HL-60 (cell line): ENCODE measurements at regions not wholly inside any gene's neighbourhood (a gene's known extent, or its start where the extent isn't known, plus 50 kb on each side); places are given as distances from the start of the nearest gene placed in this dataset.

Experiments used
- DNase-seq, 2 experiments: peaks; one replicate each; pipeline ENCODE4 v3.0.0-alpha.2; 2010 to 2020; ENCODE audit warnings: low read depth in 1 of 2, low spot score in 1 of 2
- H3K27ac ChIP-seq: fragments of 250-450 bp; sonication (Bioruptor Pico); replicated peaks from 2 replicates; pipeline ENCODE4 v1.5.1; 2020; ENCODE audit warnings: mild to moderate bottlenecking, moderate library complexity
- H3K27me3 ChIP-seq: fragments of 250-450 bp; sonication (Bioruptor Pico); 2 replicates; pipeline ENCODE4 v1.5.1; 2021; ENCODE audit warnings: mild to moderate bottlenecking, moderate library complexity; ENCODE audit not compliant: insufficient read depth, poor library complexity, severe bottlenecking
- H3K4me3 ChIP-seq: replicated peaks from 2 replicates; pipeline ENCODE4 v1.5.1; 2011; ENCODE audit warnings: mild to moderate bottlenecking, control low read depth, low read length; ENCODE audit not compliant: insufficient read depth
- GABPA ChIP-seq: IDR thresholded peaks from 2 replicates; pipeline ENCODE4 v1.6.1; 2012; ENCODE audit warnings: low read depth
- POLR2AphosphoS5 ChIP-seq: IDR thresholded peaks from 2 replicates; pipeline ENCODE4 v1.6.1; 2012; ENCODE audit warnings: low read depth
- SPI1 ChIP-seq: IDR thresholded peaks from 2 replicates; pipeline ENCODE4 v1.6.1; 2012; ENCODE audit warnings: low read depth, mild to moderate bottlenecking, borderline replicate concordance
- TF ChIP-seq, protein P1 (sequence below): IDR thresholded peaks from 2 replicates; pipeline ENCODE4 v1.6.1; 2012; ENCODE audit warnings: low read depth; ENCODE audit not compliant: insufficient replicate concordance
- TF ChIP-seq, protein P2 (sequence below): IDR thresholded peaks from one replicate; pipeline ENCODE4 v1.5.1; 2011; ENCODE audit warnings: low read length, control low read depth, inconsistent platforms; ENCODE audit not compliant: insufficient read depth

DNA sequence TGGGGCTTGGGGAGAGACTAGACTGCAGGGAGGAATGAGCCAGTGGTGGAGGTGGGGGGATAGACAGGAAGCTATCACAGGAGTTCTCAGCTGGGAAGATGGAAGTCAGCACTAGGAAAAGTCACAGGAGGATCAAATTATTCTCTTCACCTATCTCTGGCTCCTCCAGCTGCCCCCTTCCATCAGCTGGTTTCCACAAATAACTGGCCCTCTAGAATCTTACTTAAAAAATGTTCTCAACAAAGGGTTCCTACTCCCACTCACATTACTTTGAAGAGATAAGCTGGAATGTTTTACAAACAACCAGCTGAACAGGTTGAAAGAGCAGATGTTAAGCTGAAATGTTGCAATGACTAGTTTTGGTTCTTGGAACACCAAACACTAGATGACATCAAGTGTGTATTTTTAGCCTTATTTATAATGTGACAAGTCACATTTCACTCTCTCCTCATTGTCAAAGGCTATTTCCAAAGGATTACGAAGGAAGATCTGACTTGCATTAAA, 102.7 kb upstream of the AADACL2 start:
- H3K27me3 ChIP-seq, result no peaks in the 10 kb centered on the region
- no peak for TF ChIP-seq GABPA
- TF ChIP-seq, protein P1, sequence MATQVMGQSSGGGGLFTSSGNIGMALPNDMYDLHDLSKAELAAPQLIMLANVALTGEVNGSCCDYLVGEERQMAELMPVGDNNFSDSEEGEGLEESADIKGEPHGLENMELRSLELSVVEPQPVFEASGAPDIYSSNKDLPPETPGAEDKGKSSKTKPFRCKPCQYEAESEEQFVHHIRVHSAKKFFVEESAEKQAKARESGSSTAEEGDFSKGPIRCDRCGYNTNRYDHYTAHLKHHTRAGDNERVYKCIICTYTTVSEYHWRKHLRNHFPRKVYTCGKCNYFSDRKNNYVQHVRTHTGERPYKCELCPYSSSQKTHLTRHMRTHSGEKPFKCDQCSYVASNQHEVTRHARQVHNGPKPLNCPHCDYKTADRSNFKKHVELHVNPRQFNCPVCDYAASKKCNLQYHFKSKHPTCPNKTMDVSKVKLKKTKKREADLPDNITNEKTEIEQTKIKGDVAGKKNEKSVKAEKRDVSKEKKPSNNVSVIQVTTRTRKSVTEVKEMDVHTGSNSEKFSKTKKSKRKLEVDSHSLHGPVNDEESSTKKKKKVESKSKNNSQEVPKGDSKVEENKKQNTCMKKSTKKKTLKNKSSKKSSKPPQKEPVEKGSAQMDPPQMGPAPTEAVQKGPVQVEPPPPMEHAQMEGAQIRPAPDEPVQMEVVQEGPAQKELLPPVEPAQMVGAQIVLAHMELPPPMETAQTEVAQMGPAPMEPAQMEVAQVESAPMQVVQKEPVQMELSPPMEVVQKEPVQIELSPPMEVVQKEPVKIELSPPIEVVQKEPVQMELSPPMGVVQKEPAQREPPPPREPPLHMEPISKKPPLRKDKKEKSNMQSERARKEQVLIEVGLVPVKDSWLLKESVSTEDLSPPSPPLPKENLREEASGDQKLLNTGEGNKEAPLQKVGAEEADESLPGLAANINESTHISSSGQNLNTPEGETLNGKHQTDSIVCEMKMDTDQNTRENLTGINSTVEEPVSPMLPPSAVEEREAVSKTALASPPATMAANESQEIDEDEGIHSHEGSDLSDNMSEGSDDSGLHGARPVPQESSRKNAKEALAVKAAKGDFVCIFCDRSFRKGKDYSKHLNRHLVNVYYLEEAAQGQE, result no peak
- TF ChIP-seq, protein P2, sequence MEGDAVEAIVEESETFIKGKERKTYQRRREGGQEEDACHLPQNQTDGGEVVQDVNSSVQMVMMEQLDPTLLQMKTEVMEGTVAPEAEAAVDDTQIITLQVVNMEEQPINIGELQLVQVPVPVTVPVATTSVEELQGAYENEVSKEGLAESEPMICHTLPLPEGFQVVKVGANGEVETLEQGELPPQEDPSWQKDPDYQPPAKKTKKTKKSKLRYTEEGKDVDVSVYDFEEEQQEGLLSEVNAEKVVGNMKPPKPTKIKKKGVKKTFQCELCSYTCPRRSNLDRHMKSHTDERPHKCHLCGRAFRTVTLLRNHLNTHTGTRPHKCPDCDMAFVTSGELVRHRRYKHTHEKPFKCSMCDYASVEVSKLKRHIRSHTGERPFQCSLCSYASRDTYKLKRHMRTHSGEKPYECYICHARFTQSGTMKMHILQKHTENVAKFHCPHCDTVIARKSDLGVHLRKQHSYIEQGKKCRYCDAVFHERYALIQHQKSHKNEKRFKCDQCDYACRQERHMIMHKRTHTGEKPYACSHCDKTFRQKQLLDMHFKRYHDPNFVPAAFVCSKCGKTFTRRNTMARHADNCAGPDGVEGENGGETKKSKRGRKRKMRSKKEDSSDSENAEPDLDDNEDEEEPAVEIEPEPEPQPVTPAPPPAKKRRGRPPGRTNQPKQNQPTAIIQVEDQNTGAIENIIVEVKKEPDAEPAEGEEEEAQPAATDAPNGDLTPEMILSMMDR, result no peak
- H3K4me3 ChIP-seq, result no peak overlapping the region
- no peak for DNase-seq
- no peak overlapping the region for H3K27ac ChIP-seq

DNA sequence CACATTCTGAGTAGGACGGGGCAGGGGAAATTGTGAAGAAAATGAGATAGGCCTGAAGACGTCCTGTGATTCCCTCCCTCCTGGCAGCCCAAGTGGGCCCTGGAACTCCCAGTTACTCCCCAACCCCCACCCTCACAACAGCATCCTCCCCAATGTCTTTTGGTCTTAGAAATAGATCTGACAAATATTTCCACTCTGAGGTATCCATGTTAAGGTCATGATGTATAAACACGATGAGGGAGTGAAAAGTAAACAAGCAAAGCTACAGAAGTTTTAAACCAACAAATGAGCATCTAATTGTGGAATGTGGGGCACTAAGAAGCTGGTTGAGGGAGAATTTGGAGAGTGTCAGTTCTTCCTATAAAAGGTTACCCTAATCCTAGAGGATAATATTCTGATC, 103.7 kb upstream of the AADACL2 start:
- DNase-seq, result no peak
- Histone ChIP-seq H3K27me3 (no peaks in the 10 kb centered on the region), H3K4me3 (no peak overlapping the region), H3K27ac (no peak overlapping the region)
- TF ChIP-seq GABPA, result no peak
- TF ChIP-seq SPI1, result no peak
- TF ChIP-seq, protein P2, result no peak
- TF ChIP-seq, protein P1, result no peak

DNA sequence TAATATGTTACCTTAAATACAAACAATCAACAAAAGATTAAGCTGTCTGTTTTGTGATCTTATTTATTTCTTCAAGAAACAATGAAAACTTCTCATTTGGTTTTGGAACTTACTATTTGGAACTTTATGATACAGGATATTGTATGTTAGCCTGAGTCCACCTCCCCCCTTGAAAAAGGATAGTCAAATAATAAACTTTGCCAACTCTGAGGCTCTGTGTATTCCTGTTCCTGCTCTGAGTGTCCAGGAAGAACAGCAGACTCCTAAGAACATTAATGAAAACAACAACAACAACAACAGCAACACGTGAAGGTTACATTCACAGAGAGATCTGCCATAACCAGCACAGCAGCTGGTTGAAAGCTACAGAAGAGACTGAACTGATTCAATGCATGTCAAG, 108.1 kb upstream of the AADACL2 start:
- Histone ChIP-seq H3K4me3 (no peak overlapping the region), H3K27ac (no peak overlapping the region), H3K27me3 (no peaks in the 10 kb centered on the region)
- DNase-seq, result no peak
- TF ChIP-seq POLR2AphosphoS5 (no peak), GABPA (no peak), SPI1 (no peak)
- TF ChIP-seq, protein P1, result no peak
- TF ChIP-seq, protein P2, result no peak
